ENCODE measurements at regions not wholly inside any gene's neighbourhood (a gene's known extent, or its start where the extent isn't known, plus 50 kb on each side); places are given as distances from the start of the nearest gene placed in this dataset.

- H2AFZ ChIP-seq (ENCODE audit: low read depth, low read length): no peak overlapping the region
- TF ChIP-seq EZH2 (IDR thresholded peaks at IDR 0.05; ENCODE audit: borderline replicate concordance, low read depth, low read length, severe bottlenecking) (no peak), CTCF (IDR thresholded peaks at IDR 0.05; ENCODE audit: borderline replicate concordance, extremely low read depth, low read length, poor library complexity, severe bottlenecking) (no peak)
- no peak overlapping the region for H3K27ac ChIP-seq (ENCODE audit: low read length)
- H4K20me1 ChIP-seq (ENCODE audit: insufficient read depth, low read length): no peaks in the 10 kb centered on the region
- no peaks in the 10 kb centered on the region for H3K79me2 ChIP-seq (ENCODE audit: insufficient read depth, low read length)
- H3K4me2 ChIP-seq (ENCODE audit: insufficient read depth, low read length): no peak overlapping the region
- no peaks in the 10 kb centered on the region for H3K36me3 ChIP-seq (ENCODE audit: insufficient read depth, low read length)
- DNase-seq: no peak
- no peaks in the 10 kb centered on the region for H3K9me3 ChIP-seq (ENCODE audit: insufficient read depth, low read length, severe bottlenecking)
- no peaks in the 10 kb centered on the region for H3K4me1 ChIP-seq (ENCODE audit: insufficient read depth, low read length)
- no peaks in the 10 kb centered on the region for H3K27me3 ChIP-seq (ENCODE audit: insufficient read depth, low read length, poor library complexity)
- no peak for ATAC-seq (ENCODE audit: insufficient read depth, low read depth)
- no peak overlapping the region for H3K9ac ChIP-seq (ENCODE audit: low read depth, low read length)
- H3K4me3 ChIP-seq (ENCODE audit: low read depth in 1 of 2, low read length in 2 of 2): no peak overlapping the region
These were observed 137.0 kb downstream of the NPR3 start for GRCh38 chr5:32848120-32848519.

- Histone ChIP-seq H3K4me1 (ENCODE audit: insufficient read depth, low read length) (no peaks in the 10 kb centered on the region), H4K20me1 (ENCODE audit: insufficient read depth, low read length) (no peaks in the 10 kb centered on the region), H3K27ac (ENCODE audit: low read length) (no peak overlapping the region)
These were observed 137.6 kb downstream of the NPR3 start for GRCh38 chr5:32848681-32849080.

DNA sequence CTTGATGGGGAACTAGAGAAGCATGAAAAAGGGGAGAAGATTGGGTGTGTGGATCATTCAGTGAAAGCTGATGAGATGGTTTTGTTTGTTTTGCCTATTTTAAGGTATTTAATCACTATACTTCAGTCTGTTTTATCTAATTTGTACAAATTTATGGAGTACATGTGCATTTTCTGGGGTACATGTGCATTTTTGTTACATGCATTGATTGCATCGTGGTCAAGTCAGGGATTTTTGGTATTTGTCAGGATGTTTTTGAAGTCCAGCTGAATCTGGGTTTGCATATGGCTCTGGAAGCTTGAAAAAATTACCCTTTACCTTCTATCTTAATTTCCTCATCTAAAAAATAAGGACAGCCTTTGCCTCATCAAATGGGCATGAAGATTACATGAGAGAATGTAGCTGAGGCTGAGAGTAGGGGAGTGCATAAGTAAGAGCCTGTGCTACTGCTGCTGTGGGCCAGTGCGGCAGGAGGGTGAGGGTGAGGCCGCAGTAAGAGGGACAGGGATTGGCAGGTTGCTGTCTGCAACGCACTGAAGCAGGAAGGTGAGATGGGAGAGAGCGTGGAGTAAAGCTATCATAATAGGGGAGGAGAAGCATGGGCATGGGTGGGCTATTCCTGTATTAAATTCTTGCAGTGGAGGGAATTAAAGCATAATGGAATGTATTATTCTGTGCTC lies 139.8 kb downstream of the NPR3 start:
- Histone ChIP-seq H3K4me3 (ENCODE audit: low read depth in 1 of 2, low read length in 2 of 2) (no peak overlapping the region), H3K4me2 (ENCODE audit: insufficient read depth, low read length) (no peak overlapping the region), H4K20me1 (ENCODE audit: insufficient read depth, low read length) (no peaks in the 10 kb centered on the region), H3K36me3 (ENCODE audit: insufficient read depth, low read length) (no peaks in the 10 kb centered on the region), H3K4me1 (ENCODE audit: insufficient read depth, low read length) (no peaks in the 10 kb centered on the region), H3K9me3 (ENCODE audit: insufficient read depth, low read length, severe bottlenecking) (no peaks in the 10 kb centered on the region), H3K9ac (ENCODE audit: low read depth, low read length) (no peak overlapping the region), H2AFZ (ENCODE audit: low read depth, low read length) (no peak overlapping the region), H3K27ac (ENCODE audit: low read length) (no peak overlapping the region), H3K27me3 (ENCODE audit: insufficient read depth, low read length, poor library complexity) (no peaks in the 10 kb centered on the region), H3K79me2 (ENCODE audit: insufficient read depth, low read length) (no peaks in the 10 kb centered on the region)
- DNase-seq (no peak), ATAC-seq (ENCODE audit: insufficient read depth, low read depth) (no peak)
- no peak for TF ChIP-seq EZH2 (IDR thresholded peaks at IDR 0.05; ENCODE audit: borderline replicate concordance, low read depth, low read length, severe bottlenecking)
- no peak for TF ChIP-seq CTCF (IDR thresholded peaks at IDR 0.05; ENCODE audit: borderline replicate concordance, extremely low read depth, low read length, poor library complexity, severe bottlenecking)

More at GRCh38 chr5:32848681-32849080, 137.6 kb downstream of the NPR3 start:
- Histone ChIP-seq H3K9me3 (ENCODE audit: insufficient read depth, low read length, severe bottlenecking) (no peaks in the 10 kb centered on the region), H3K4me3 (ENCODE audit: low read depth in 1 of 2, low read length in 2 of 2) (no peak overlapping the region), H3K36me3 (ENCODE audit: insufficient read depth, low read length) (no peaks in the 10 kb centered on the region), H3K79me2 (ENCODE audit: insufficient read depth, low read length) (no peaks in the 10 kb centered on the region), H3K9ac (ENCODE audit: low read depth, low read length) (no peak overlapping the region), H2AFZ (ENCODE audit: low read depth, low read length) (no peak overlapping the region), H3K27me3 (ENCODE audit: insufficient read depth, low read length, poor library complexity) (no peaks in the 10 kb centered on the region), H3K4me2 (ENCODE audit: insufficient read depth, low read length) (no peak overlapping the region)
- ATAC-seq (ENCODE audit: insufficient read depth, low read depth) (no peak), DNase-seq (no peak)
- TF ChIP-seq EZH2 (IDR thresholded peaks at IDR 0.05; ENCODE audit: borderline replicate concordance, low read depth, low read length, severe bottlenecking): no peak

- DNase-seq: no peak
- H3K36me3 ChIP-seq (ENCODE audit: insufficient read depth, low read length): no peaks in the 10 kb centered on the region
- H2AFZ ChIP-seq (ENCODE audit: low read depth, low read length): no peak overlapping the region
- H3K4me1 ChIP-seq (ENCODE audit: insufficient read depth, low read length): no peaks in the 10 kb centered on the region
- no peak overlapping the region for H3K9ac ChIP-seq (ENCODE audit: low read depth, low read length)
- TF ChIP-seq CTCF (IDR thresholded peaks at IDR 0.05; ENCODE audit: borderline replicate concordance, extremely low read depth, low read length, poor library complexity, severe bottlenecking): no peak
- no peak for TF ChIP-seq EZH2 (IDR thresholded peaks at IDR 0.05; ENCODE audit: borderline replicate concordance, low read depth, low read length, severe bottlenecking)
- no peak overlapping the region for H3K4me3 ChIP-seq (ENCODE audit: low read depth in 1 of 2, low read length in 2 of 2)
- no peak overlapping the region for H3K4me2 ChIP-seq (ENCODE audit: insufficient read depth, low read length)
- H3K79me2 ChIP-seq (ENCODE audit: insufficient read depth, low read length): no peaks in the 10 kb centered on the region
- H3K9me3 ChIP-seq (ENCODE audit: insufficient read depth, low read length, severe bottlenecking): no peaks in the 10 kb centered on the region
- H4K20me1 ChIP-seq (ENCODE audit: insufficient read depth, low read length): no peaks in the 10 kb centered on the region
- no peak overlapping the region for H3K27ac ChIP-seq (ENCODE audit: low read length)
- ATAC-seq (ENCODE audit: insufficient read depth, low read depth): no peak
- H3K27me3 ChIP-seq (ENCODE audit: insufficient read depth, low read length, poor library complexity): no peaks in the 10 kb centered on the region
These were observed 140.5 kb downstream of the NPR3 start for GRCh38 chr5:32851559-32852173.
